ENCODE measurements at regions not wholly inside any gene's neighbourhood (a gene's known extent, or its start where the extent isn't known, plus 50 kb on each side); places are given as distances from the start of the nearest gene placed in this dataset.

DNA sequence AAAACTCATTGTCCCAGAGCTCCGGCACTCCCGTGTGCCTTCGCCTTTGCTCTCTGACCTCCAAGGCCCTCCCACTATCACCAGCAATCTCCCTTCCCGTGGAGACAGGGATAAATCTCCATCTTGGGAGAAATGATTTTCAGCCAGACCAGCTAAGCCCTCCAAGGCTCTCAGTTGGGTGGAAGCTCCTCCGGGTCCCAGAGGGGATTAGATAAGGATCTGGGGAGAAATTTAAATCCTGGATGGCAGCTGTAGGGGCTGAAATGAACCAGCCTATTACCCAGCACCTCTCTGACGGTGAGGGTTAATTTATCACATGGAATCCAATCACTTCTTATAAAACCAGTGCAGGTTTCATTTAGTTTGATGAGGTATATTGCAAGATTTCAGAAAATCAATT, 366.2 kb downstream of the FBXW7 start:
- H3K36me3 Mint-ChIP-seq = peaks cover 1% of the 10 kb centered on the region
- no peaks in the 10 kb centered on the region for H3K9me3 Mint-ChIP-seq
- CTCF ChIA-PET = interaction anchor here (0.9 to 1.6 kb wide), 2 partner anchors 9 to 179 kb away, joined by 3 read pairs; no protein-coding TSS in a partner anchor
- no peak for DNase-seq
- no peak overlapping the region for H3K27ac Mint-ChIP-seq
- no peak overlapping the region for H3K4me3 Mint-ChIP-seq
- H3K27me3 Mint-ChIP-seq = peaks cover 30% of the 10 kb centered on the region
- H3K4me1 Mint-ChIP-seq = no peaks in the 10 kb centered on the region

DNA sequence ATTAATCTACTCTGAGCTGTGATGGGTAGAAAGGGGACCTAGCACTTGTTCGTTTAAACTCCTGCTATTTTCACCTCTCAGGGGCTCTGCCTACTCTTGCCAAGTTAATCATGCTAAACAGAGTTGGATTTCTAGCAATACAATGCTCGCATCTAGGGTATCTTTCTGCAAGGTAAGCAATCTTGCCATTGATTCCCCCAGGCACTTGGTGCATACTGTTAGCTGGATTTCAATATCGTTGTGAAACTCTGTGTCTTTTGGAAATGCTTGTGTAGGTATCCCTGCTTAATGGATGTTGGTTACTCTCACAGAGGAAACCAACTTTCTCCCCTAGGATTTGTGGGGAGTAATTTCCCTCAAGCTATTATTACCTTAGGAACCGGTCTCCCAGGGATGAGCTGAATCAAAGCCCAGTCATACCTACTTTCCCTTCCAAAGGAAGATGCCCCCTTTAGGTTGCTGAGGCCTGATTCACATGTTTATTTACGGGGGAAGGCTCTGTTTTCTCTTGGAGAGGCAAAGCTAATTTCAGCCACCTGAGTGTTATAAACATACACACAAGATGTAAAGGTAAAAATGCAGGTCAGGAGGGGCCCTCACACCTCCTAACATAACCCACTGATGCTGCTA, 366.8 kb downstream of the FBXW7 start:
- CTCF ChIA-PET = interaction anchor here (1.6 kb wide), 1 partner anchor 9 kb away, joined by 3 read pairs; no protein-coding TSS in a partner anchor
- Mint-ChIP-seq H3K4me1 (no peaks in the 10 kb centered on the region), H3K27me3 (peaks cover 34% of the 10 kb centered on the region), H3K27ac (no peak overlapping the region), H3K9me3 (no peaks in the 10 kb centered on the region), H3K36me3 (peaks cover 1% of the 10 kb centered on the region), H3K4me3 (no peak overlapping the region)
- no peak for DNase-seq

DNA sequence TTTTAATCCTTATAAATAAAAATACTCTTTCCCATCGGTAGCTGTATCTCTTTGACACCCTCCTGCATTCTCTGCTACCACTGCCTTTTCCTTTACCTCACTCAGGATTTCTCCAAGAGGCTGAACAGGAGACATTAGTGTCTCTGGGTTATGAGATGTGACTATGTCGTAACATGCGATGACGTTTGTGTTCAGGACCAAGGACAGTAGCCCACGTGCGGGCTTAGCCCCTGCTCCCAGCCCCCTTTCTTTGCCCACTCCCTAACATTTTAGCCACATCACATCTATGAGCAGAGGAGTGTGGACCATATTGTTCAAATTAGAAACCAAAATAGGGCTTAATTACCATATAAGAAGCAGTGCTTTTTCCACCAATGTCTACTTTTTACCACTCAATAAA, 369.3 kb downstream of the FBXW7 start:
- CTCF ChIA-PET = no interaction called here
- Mint-ChIP-seq H3K4me1 (no peaks in the 10 kb centered on the region), H3K4me3 (no peak overlapping the region), H3K9me3 (no peaks in the 10 kb centered on the region), H3K27ac (no peak overlapping the region), H3K27me3 (peaks cover 37% of the 10 kb centered on the region), H3K36me3 (peaks cover 1% of the 10 kb centered on the region)
- peak; percentile 47 for DNase-seq

DNA sequence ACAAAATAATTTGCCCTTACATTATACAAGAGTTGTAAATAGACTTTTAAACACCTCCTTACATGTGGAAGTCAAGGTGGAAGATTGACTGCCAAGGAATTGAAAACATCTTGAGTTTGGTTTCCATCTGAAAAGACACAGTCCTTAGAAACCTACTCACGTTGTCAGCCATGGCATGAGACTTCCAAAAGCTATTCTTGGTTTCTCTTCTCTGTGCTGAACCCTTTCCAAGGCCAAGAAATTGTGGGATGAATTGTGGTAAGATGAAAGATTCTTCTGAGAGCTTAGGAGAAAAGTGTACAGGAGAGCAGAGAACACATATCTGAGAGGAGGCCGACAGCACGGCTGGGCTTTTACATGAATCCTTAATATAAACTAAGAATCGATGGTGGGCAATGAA, 370.0 kb downstream of the FBXW7 start:
- Mint-ChIP-seq H3K4me3 (no peak overlapping the region), H3K4me1 (no peaks in the 10 kb centered on the region), H3K27ac (no peak overlapping the region), H3K27me3 (peaks cover 41% of the 10 kb centered on the region), H3K36me3 (peaks cover 1% of the 10 kb centered on the region), H3K9me3 (no peaks in the 10 kb centered on the region)
- CTCF ChIA-PET = no interaction called here
- no peak for DNase-seq

DNA sequence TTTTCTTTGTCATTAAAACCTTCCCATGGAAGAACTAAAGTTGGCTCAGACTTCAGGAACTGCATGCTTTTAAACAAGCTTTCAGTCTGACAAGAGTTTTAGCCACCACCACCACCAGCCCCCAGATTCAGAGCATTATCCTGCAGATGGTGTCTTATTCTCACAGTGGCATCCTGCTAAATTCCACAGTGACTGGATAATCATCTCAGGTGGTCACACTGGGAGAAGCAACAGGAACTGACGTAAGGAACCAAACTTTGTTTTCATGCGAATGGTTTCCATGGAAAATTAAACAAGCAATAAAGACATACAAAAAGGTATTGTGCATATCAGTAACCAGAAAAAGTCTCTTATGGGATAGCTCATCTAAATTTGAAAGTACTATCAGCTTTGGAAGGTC, 370.7 kb downstream of the FBXW7 start:
- H3K27ac Mint-ChIP-seq = no peak overlapping the region
- H3K4me1 Mint-ChIP-seq = no peaks in the 10 kb centered on the region
- H3K9me3 Mint-ChIP-seq = no peaks in the 10 kb centered on the region
- DNase-seq = no peak
- CTCF ChIA-PET = no interaction called here
- peaks cover 1% of the 10 kb centered on the region for H3K36me3 Mint-ChIP-seq
- H3K27me3 Mint-ChIP-seq = peaks cover 47% of the 10 kb centered on the region
- H3K4me3 Mint-ChIP-seq = no peak overlapping the region

- Mint-ChIP-seq H3K4me1 (no peaks in the 10 kb centered on the region), H3K4me3 (no peak overlapping the region), H3K27me3 (peaks cover 47% of the 10 kb centered on the region), H3K27ac (no peak overlapping the region), H3K36me3 (peaks cover 1% of the 10 kb centered on the region), H3K9me3 (no peaks in the 10 kb centered on the region)
- no peak for DNase-seq
- CTCF ChIA-PET = no interaction called here
Observed at GRCh38 chr4:152164561-152164960, 371.3 kb downstream of the FBXW7 start.

GRCh38 chr4:152162331-152162697, 373.6 kb downstream of the FBXW7 start:
- Mint-ChIP-seq H3K27me3 (peaks cover 40% of the 10 kb centered on the region), H3K27ac (no peak overlapping the region), H3K4me3 (no peak overlapping the region), H3K9me3 (no peaks in the 10 kb centered on the region), H3K36me3 (peaks cover 3% of the 10 kb centered on the region), H3K4me1 (peaks cover 13% of the 10 kb centered on the region)
- DNase-seq = no peak
- CTCF ChIA-PET = interaction anchor here (0.7 to 1.2 kb wide), 2 partner anchors 24 to 338 kb away, joined by 3 read pairs; no protein-coding TSS in a partner anchor

DNA sequence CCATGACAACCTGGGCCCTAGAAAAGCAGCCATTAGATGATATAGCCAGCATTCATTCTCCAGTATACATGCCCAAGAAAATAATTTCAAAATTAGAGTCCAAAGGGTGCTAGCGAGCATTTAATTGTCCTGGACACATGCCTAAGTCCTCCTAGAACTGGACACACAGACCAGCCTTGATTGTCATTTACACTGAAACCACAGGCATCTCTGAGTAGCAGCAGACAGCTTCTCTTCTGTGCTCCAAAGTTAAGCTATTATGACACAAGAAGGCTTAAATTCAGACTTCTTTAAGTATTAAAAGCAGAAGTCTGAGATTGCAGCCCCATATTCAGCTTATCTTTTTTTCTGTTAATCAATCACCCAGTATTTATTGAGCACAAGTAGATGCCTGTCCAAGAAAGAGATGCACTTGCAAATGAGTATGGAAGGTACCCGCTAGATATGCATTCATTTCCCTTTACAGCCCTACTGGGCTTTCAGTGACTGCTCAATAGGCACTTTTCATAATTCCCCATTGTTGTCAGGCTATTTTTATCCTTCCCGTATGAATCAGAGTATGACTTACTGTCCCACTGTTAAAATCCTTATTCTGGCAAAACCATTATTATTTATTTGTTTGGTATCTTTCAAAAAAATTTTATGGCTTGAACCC, 374.1 kb downstream of the FBXW7 start:
- H3K9me3 Mint-ChIP-seq = no peaks in the 10 kb centered on the region
- H3K4me3 Mint-ChIP-seq = no peak overlapping the region
- no peak for DNase-seq
- H3K36me3 Mint-ChIP-seq = peaks cover 3% of the 10 kb centered on the region
- H3K4me1 Mint-ChIP-seq = peaks cover 17% of the 10 kb centered on the region
- H3K27ac Mint-ChIP-seq = no peak overlapping the region
- CTCF ChIA-PET = interaction anchor here (0.8 kb wide), 1 partner anchor 20 kb away, joined by 3 read pairs; no protein-coding TSS in a partner anchor
- H3K27me3 Mint-ChIP-seq = peaks cover 37% of the 10 kb centered on the region

- H3K27ac Mint-ChIP-seq = no peak overlapping the region
- no peak overlapping the region for H3K4me3 Mint-ChIP-seq
- H3K4me1 Mint-ChIP-seq = peaks cover 26% of the 10 kb centered on the region
- DNase-seq = no peak
- H3K36me3 Mint-ChIP-seq = peaks cover 2% of the 10 kb centered on the region
- H3K27me3 Mint-ChIP-seq = peaks cover 31% of the 10 kb centered on the region
- H3K9me3 Mint-ChIP-seq = no peaks in the 10 kb centered on the region
- CTCF ChIA-PET = no interaction called here
Observed at GRCh38 chr4:152160225-152160800, 375.6 kb downstream of the FBXW7 start.

- peaks cover 8% of the 10 kb centered on the region for H3K36me3 Mint-ChIP-seq
- H3K27ac Mint-ChIP-seq = no peak overlapping the region
- peaks cover 27% of the 10 kb centered on the region for H3K27me3 Mint-ChIP-seq
- DNase-seq = no peak
- CTCF ChIA-PET = no interaction called here
- H3K4me3 Mint-ChIP-seq = no peak overlapping the region
- peaks cover 5% of the 10 kb centered on the region for H3K9me3 Mint-ChIP-seq
- H3K4me1 Mint-ChIP-seq = peaks cover 31% of the 10 kb centered on the region
Observed at GRCh38 chr4:152159773-152160172, 376.1 kb downstream of the FBXW7 start.

- no peak for DNase-seq
- no peak overlapping the region for H3K4me3 Mint-ChIP-seq
- CTCF ChIA-PET = interaction anchor here (1.2 kb wide), 1 partner anchor 110 kb away, joined by 3 read pairs; no protein-coding TSS in a partner anchor
- peaks cover 16% of the 10 kb centered on the region for H3K27me3 Mint-ChIP-seq
- no peak overlapping the region for H3K27ac Mint-ChIP-seq
- H3K36me3 Mint-ChIP-seq = peaks cover 13% of the 10 kb centered on the region
- peaks cover 12% of the 10 kb centered on the region for H3K9me3 Mint-ChIP-seq
- peaks cover 41% of the 10 kb centered on the region for H3K4me1 Mint-ChIP-seq
Observed at GRCh38 chr4:152158225-152158624, 377.7 kb downstream of the FBXW7 start.

GRCh38 chr4:152157629-152158028, 378.3 kb downstream of the FBXW7 start:
- Mint-ChIP-seq H3K9me3 (peaks cover 12% of the 10 kb centered on the region), H3K36me3 (peaks cover 13% of the 10 kb centered on the region), H3K27me3 (peaks cover 10% of the 10 kb centered on the region), H3K4me1 (peaks cover 41% of the 10 kb centered on the region), H3K27ac (no peak overlapping the region), H3K4me3 (no peak overlapping the region)
- no peak for DNase-seq
- CTCF ChIA-PET = interaction anchor here (1.2 kb wide), 1 partner anchor 110 kb away, joined by 3 read pairs; no protein-coding TSS in a partner anchor

- no peak overlapping the region for H3K27ac Mint-ChIP-seq
- CTCF ChIA-PET = no interaction called here
- H3K4me1 Mint-ChIP-seq = peaks cover 41% of the 10 kb centered on the region
- no peak overlapping the region for H3K4me3 Mint-ChIP-seq
- DNase-seq = no peak
- peaks cover 12% of the 10 kb centered on the region for H3K9me3 Mint-ChIP-seq
- H3K36me3 Mint-ChIP-seq = peaks cover 13% of the 10 kb centered on the region
- peaks cover 16% of the 10 kb centered on the region for H3K27me3 Mint-ChIP-seq
Observed at GRCh38 chr4:152156442-152156841, 379.4 kb downstream of the FBXW7 start.

- Mint-ChIP-seq H3K9me3 (peaks cover 14% of the 10 kb centered on the region), H3K27me3 (peaks cover 9% of the 10 kb centered on the region), H3K36me3 (peaks cover 13% of the 10 kb centered on the region), H3K4me1 (peaks cover 41% of the 10 kb centered on the region), H3K27ac (no peak overlapping the region), H3K4me3 (no peak overlapping the region)
- DNase-seq = no peak
- CTCF ChIA-PET = no interaction called here
Observed at GRCh38 chr4:152155070-152155469, 380.8 kb downstream of the FBXW7 start.

DNA sequence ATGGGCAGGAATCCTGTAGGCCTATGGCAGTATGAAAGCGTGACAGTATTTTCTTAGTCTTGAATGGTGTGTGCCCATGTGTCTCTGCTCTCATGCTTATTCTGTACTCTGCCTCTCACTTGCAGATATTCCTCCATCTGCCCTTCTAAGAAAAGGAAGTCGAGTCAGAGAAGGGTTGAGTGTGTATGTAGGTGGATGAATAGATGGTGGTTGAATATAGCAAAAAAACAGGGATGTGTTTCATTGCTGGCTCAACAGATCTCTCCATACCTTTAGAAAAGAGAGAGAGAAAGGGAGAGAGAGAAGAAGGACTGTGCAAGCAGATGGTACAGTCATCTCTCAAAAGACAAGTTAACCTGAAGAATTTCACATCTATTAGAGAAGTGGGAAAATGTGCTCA, 381.5 kb downstream of the FBXW7 start:
- H3K9me3 Mint-ChIP-seq = peaks cover 16% of the 10 kb centered on the region
- H3K4me3 Mint-ChIP-seq = no peak overlapping the region
- peaks cover 41% of the 10 kb centered on the region for H3K4me1 Mint-ChIP-seq
- CTCF ChIA-PET = no interaction called here
- DNase-seq = no peak
- peaks cover 13% of the 10 kb centered on the region for H3K36me3 Mint-ChIP-seq
- H3K27ac Mint-ChIP-seq = no peak overlapping the region
- peaks cover 9% of the 10 kb centered on the region for H3K27me3 Mint-ChIP-seq

Measured in activated naive CD4-positive, alpha-beta T cell treated with anti-CD3 and anti-CD28 coated beads, Interleukin-2, amount 10 ng/mL, durations not matched to agents 7 days and 5 days (primary cell).